Smooth muscle cell (in vitro differentiated cells): ENCODE measurements at regions not wholly inside any gene's neighbourhood (a gene's known extent, or its start where the extent isn't known, plus 50 kb on each side); places are given as distances from the start of the nearest gene placed in this dataset.

Experiments
- DNase-seq: peaks from one replicate; lab custom pipeline; 2025; ENCODE audit not compliant: unreplicated experiment; lab: John Stamatoyannopoulos, UW
- H2AFZ ChIP-seq: fragments of 200-600 bp; sonication (generic); 2 replicates; pipeline ENCODE4 v1.6.0; 2016; ENCODE audit warnings: antibody characterized with exemption, low read depth, mild to moderate bottlenecking
- H3F3A ChIP-seq: fragments of 200-600 bp; sonication (generic); 2 replicates; pipeline ENCODE4 v1.6.0; 2017; ENCODE audit warnings: antibody characterized with exemption, low read depth
- H3K27ac ChIP-seq: fragments of 200-600 bp; sonication (generic); 2 replicates; pipeline ENCODE4 v1.5.1; 2016; ENCODE audit warnings: low read depth, mild to moderate bottlenecking
- H3K27me3 ChIP-seq: fragments of 200-600 bp; sonication (generic); 2 replicates; pipeline ENCODE4 v1.6.1; 2016; ENCODE audit warnings: low read depth, mild to moderate bottlenecking
- H3K36me3 ChIP-seq: fragments of 200-600 bp; sonication (generic); 2 replicates; pipeline ENCODE4 v1.5.1; 2016; ENCODE audit warnings: low read depth
- H3K4me1 ChIP-seq: fragments of 200-600 bp; sonication (generic); 2 replicates; pipeline ENCODE4 v1.5.1; 2016; ENCODE audit warnings: low read depth
- H3K4me2 ChIP-seq: fragments of 200-600 bp; sonication (generic); 2 replicates; pipeline ENCODE4 v1.6.0; 2016; ENCODE audit warnings: mild to moderate bottlenecking
- H3K4me3 ChIP-seq: fragments of 200-600 bp; sonication (generic); 2 replicates; pipeline ENCODE4 v1.5.1; 2016; ENCODE audit warnings: mild to moderate bottlenecking
- H3K79me2 ChIP-seq: fragments of 200-600 bp; sonication (generic); 2 replicates; pipeline ENCODE4 v1.6.0; 2016; ENCODE audit warnings: low read depth, mild to moderate bottlenecking
- H3K9ac ChIP-seq: fragments of 200-600 bp; sonication (generic); 2 replicates; pipeline ENCODE4 v1.6.0; 2016; ENCODE audit warnings: low read depth
- H3K9me3 ChIP-seq: fragments of 200-600 bp; sonication (generic); replicated peaks from 2 replicates; pipeline ENCODE4 v1.5.1; 2016; ENCODE audit warnings: low read depth
- H4K20me1 ChIP-seq: fragments of 200-600 bp; sonication (generic); 2 replicates; pipeline ENCODE4 v1.6.0; 2016; ENCODE audit warnings: low read depth
- CTCF ChIP-seq: fragments of 200-600 bp; sonication (generic); IDR thresholded peaks from 2 replicates; pipeline ENCODE4 v1.5.1; 2017; ENCODE audit warnings: borderline replicate concordance, mild to moderate bottlenecking, antibody characterized with exemption; ENCODE audit not compliant: insufficient read depth, poor library complexity, severe bottlenecking
- WGBS: methylation state at CpG from one replicate; pipeline ENCODE4 v1.1.7; 2016; ENCODE audit warnings: low lambda C conversion rate; 5-methylcytosine and 5-hydroxymethylcytosine counted together

GRCh38 chr5:147989239-147989638 lies 74.5 kb upstream of the SPINK5 start:
- 48% methylated on average over 1 of the region's 1 CpG for WGBS
- DNase-seq = no peak
- Histone ChIP-seq H3K4me2 (peak overlapping the region; percentile 35), H3K9ac (no peak overlapping the region), H3K27ac (peak overlapping the region; percentile 1), H3K27me3 (no peaks in the 10 kb centered on the region), H4K20me1 (no peaks in the 10 kb centered on the region), H3K36me3 (no peaks in the 10 kb centered on the region), H3F3A (no peaks in the 10 kb centered on the region), H3K4me1 (peaks cover 6% of the 10 kb centered on the region), H2AFZ (no peak overlapping the region), H3K79me2 (no peaks in the 10 kb centered on the region), H3K4me3 (no peak overlapping the region), H3K9me3 (no peaks in the 10 kb centered on the region)
- TF ChIP-seq CTCF = no peak

- Histone ChIP-seq H3K27me3 (no peaks in the 10 kb centered on the region), H3K9me3 (no peaks in the 10 kb centered on the region), H3F3A (no peaks in the 10 kb centered on the region), H3K4me2 (no peak overlapping the region), H3K36me3 (no peaks in the 10 kb centered on the region), H3K4me1 (peaks cover 6% of the 10 kb centered on the region), H3K79me2 (no peaks in the 10 kb centered on the region), H2AFZ (no peak overlapping the region), H3K4me3 (no peak overlapping the region), H3K9ac (no peak overlapping the region), H3K27ac (no peak overlapping the region), H4K20me1 (no peaks in the 10 kb centered on the region)
- no peak for DNase-seq
- 96% methylated on average over 2 of the region's 2 CpGs for WGBS
- no peak for TF ChIP-seq CTCF
Observed at GRCh38 chr5:147986134-147986757, 77.5 kb upstream of the SPINK5 start.

GRCh38 chr5:147985608-147986007 lies 78.2 kb upstream of the SPINK5 start:
- H2AFZ ChIP-seq = no peak overlapping the region
- 72% methylated on average over 5 of the region's 5 CpGs for WGBS
- no peak for TF ChIP-seq CTCF
- H3K4me2 ChIP-seq = no peak overlapping the region
- no peak overlapping the region for H3K9ac ChIP-seq
- H3K79me2 ChIP-seq = no peaks in the 10 kb centered on the region
- no peak overlapping the region for H3K27ac ChIP-seq
- no peaks in the 10 kb centered on the region for H3F3A ChIP-seq
- no peaks in the 10 kb centered on the region for H4K20me1 ChIP-seq
- peaks cover 6% of the 10 kb centered on the region for H3K4me1 ChIP-seq
- H3K27me3 ChIP-seq = no peaks in the 10 kb centered on the region
- H3K36me3 ChIP-seq = no peaks in the 10 kb centered on the region
- DNase-seq = no peak
- no peaks in the 10 kb centered on the region for H3K9me3 ChIP-seq
- no peak overlapping the region for H3K4me3 ChIP-seq

GRCh38 chr5:147983742-147984141 lies 77.4 kb upstream of the C5orf46 start:
- Histone ChIP-seq H4K20me1 (no peaks in the 10 kb centered on the region), H3K4me1 (no peaks in the 10 kb centered on the region), H3K9me3 (no peaks in the 10 kb centered on the region), H3K4me2 (no peak overlapping the region), H3K27me3 (no peaks in the 10 kb centered on the region), H2AFZ (no peak overlapping the region), H3K36me3 (no peaks in the 10 kb centered on the region), H3K9ac (no peak overlapping the region), H3K79me2 (no peaks in the 10 kb centered on the region), H3K27ac (no peak overlapping the region), H3F3A (no peaks in the 10 kb centered on the region), H3K4me3 (no peak overlapping the region)
- no peak for TF ChIP-seq CTCF
- 89% methylated on average over 1 of the region's 1 CpG for WGBS
- DNase-seq = no peak
